ENCODE measurements at regions not wholly inside any gene's neighbourhood (a gene's known extent, or its start where the extent isn't known, plus 50 kb on each side); places are given as distances from the start of the nearest gene placed in this dataset.

- CTCF ChIA-PET, result no interaction called here
- Mint-ChIP-seq H3K9me3 (ENCODE audit: insufficient read depth) (no peaks in the 10 kb centered on the region), H3K4me1 (peaks cover 3% of the 10 kb centered on the region), H3K4me3 (no peak overlapping the region), H3K27ac (no peak overlapping the region), H3K27me3 (no peaks in the 10 kb centered on the region)
- no peaks in the 10 kb centered on the region for H3K9me3 ChIP-seq (ENCODE audit: control extremely low read depth in 1 of 3, control insufficient read depth in 2 of 3, insufficient read depth in 1 of 3, low read length in 2 of 3)
- DNase-seq (peak; percentile 6), ATAC-seq (ENCODE audit: low read depth) (peak; percentile 45)
- no peak overlapping the region for H3K4me3 ChIP-seq (ENCODE audit: control extremely low read depth in 1 of 5, extremely low read depth in 1 of 5, insufficient read depth in 1 of 5, low read depth in 2 of 5, low read length in 4 of 5)
- H3K4me1 ChIP-seq (ENCODE audit: control insufficient read depth in 2 of 2, insufficient read depth in 2 of 2, low read length in 2 of 2), result peaks cover 0 to 2% of the 10 kb centered on the region in 2 donors
- H3K9ac ChIP-seq (ENCODE audit: low read length), result no peak overlapping the region
- H3K79me2 ChIP-seq (ENCODE audit: control insufficient read depth, insufficient read depth, low read length), result no peaks in the 10 kb centered on the region
- POLR2A ChIA-PET, result no interaction called here
- no peaks in the 10 kb centered on the region for H4K20me1 ChIP-seq (ENCODE audit: control insufficient read depth, insufficient read depth, low read length, poor library complexity, severe bottlenecking)
- no peak overlapping the region for H3K27ac ChIP-seq (ENCODE audit: low read length in 2 of 2)
- TF ChIP-seq EZH2 (IDR thresholded peaks at IDR 0.05; ENCODE audit: borderline replicate concordance, insufficient read depth, low read depth, low read length, poor library complexity, severe bottlenecking), result no peak
- no peak for TF ChIP-seq CTCF (IDR thresholded peaks at IDR 0.05)
- no peak overlapping the region for H2AFZ ChIP-seq (ENCODE audit: insufficient read depth, low read depth, low read length, poor library complexity, severe bottlenecking)
- WGBS (ENCODE audit: insufficient coverage), result 26% methylated on average over 5 of the region's 7 CpGs
- H3K4me2 ChIP-seq (replicated peaks; ENCODE audit: low read depth, low read length, poor library complexity, severe bottlenecking), result no peak overlapping the region
- no peaks in the 10 kb centered on the region for H3K27me3 ChIP-seq (replicated peaks in 1 of 4; ENCODE audit: control extremely low read depth in 1 of 4, control insufficient read depth in 3 of 4, insufficient read depth in 4 of 4, low read length in 3 of 4)
- intact Hi-C loops (cut with micrococcal nuclease), result no loop called here
- no peaks in the 10 kb centered on the region for H3K36me3 ChIP-seq (replicated peaks in 1 of 2; ENCODE audit: control extremely low read depth in 1 of 2, control insufficient read depth in 1 of 2, extremely low read depth in 1 of 2, insufficient read depth in 2 of 2, low read length in 1 of 2)
These were observed 73.7 kb upstream of the KIRREL3 start for GRCh38 chr11:127074151-127074761.

- ChIA-PET CTCF (no interaction called here), POLR2A (no interaction called here)
- peaks cover 3% of the 10 kb centered on the region for H3K4me1 Mint-ChIP-seq
- Histone ChIP-seq H3K9me3 (ENCODE audit: control extremely low read depth in 1 of 3, control insufficient read depth in 2 of 3, insufficient read depth in 1 of 3, low read length in 2 of 3) (no peaks in the 10 kb centered on the region), H2AFZ (ENCODE audit: insufficient read depth, low read depth, low read length, poor library complexity, severe bottlenecking) (no peak overlapping the region), H3K36me3 (replicated peaks in 1 of 2; ENCODE audit: control extremely low read depth in 1 of 2, control insufficient read depth in 1 of 2, extremely low read depth in 1 of 2, insufficient read depth in 2 of 2, low read length in 1 of 2) (no peaks in the 10 kb centered on the region), H3K4me1 (ENCODE audit: control insufficient read depth in 2 of 2, insufficient read depth in 2 of 2, low read length in 2 of 2) (peaks cover 0 to 2% of the 10 kb centered on the region in 2 donors), H4K20me1 (ENCODE audit: control insufficient read depth, insufficient read depth, low read length, poor library complexity, severe bottlenecking) (no peaks in the 10 kb centered on the region), H3K27ac (ENCODE audit: low read length in 2 of 2) (no peak overlapping the region), H3K4me2 (replicated peaks; ENCODE audit: low read depth, low read length, poor library complexity, severe bottlenecking) (no peak overlapping the region), H3K79me2 (ENCODE audit: control insufficient read depth, insufficient read depth, low read length) (no peaks in the 10 kb centered on the region), H3K4me3 (ENCODE audit: control extremely low read depth in 1 of 5, extremely low read depth in 1 of 5, insufficient read depth in 1 of 5, low read depth in 2 of 5, low read length in 4 of 5) (no peak overlapping the region), H3K9ac (ENCODE audit: low read length) (no peak overlapping the region), H3K27me3 (replicated peaks in 1 of 4; ENCODE audit: control extremely low read depth in 1 of 4, control insufficient read depth in 3 of 4, insufficient read depth in 4 of 4, low read length in 3 of 4) (no peaks in the 10 kb centered on the region)
- no peak for DNase-seq
- TF ChIP-seq EZH2 (IDR thresholded peaks at IDR 0.05; ENCODE audit: borderline replicate concordance, insufficient read depth, low read depth, low read length, poor library complexity, severe bottlenecking), result no peak
- TF ChIP-seq CTCF (IDR thresholded peaks at IDR 0.05), result no peak
- H3K9me3 Mint-ChIP-seq (ENCODE audit: insufficient read depth), result no peaks in the 10 kb centered on the region
- no peak overlapping the region for H3K4me3 Mint-ChIP-seq
- H3K27ac Mint-ChIP-seq, result no peak overlapping the region
- H3K27me3 Mint-ChIP-seq, result no peaks in the 10 kb centered on the region
- WGBS (ENCODE audit: insufficient coverage), result 43% methylated on average over 3 of the region's 4 CpGs
- intact Hi-C loops (cut with micrococcal nuclease), result no loop called here
- ATAC-seq (ENCODE audit: low read depth), result no peak
These were observed 73.1 kb upstream of the KIRREL3 start for GRCh38 chr11:127073621-127074020.

Data from B cell (primary cell).